Mesenchymal stem cell (in vitro differentiated cells and primary cell): ENCODE measurements at regions not wholly inside any gene's neighbourhood (a gene's known extent, or its start where the extent isn't known, plus 50 kb on each side); places are given as distances from the start of the nearest gene placed in this dataset.
"Not testable (repeated sequence)": the region's sequence is repeated elsewhere in the genome, so short reads cannot be mapped to it uniquely, and the experiment has no call there.

Experiments
- DNase-seq: peaks from one replicate; pipeline ENCODE4 v3.0.0-alpha.2; 2013
- H2AFZ ChIP-seq: one replicate; pipeline ENCODE4 v1.6.1; 2013; ENCODE audit warnings: low read depth, mild to moderate bottlenecking, control low read depth, inconsistent platforms, low read length, moderate library complexity
- H2AK5ac ChIP-seq: 2 replicates; pipeline ENCODE4 v1.6.1; 2013; ENCODE audit warnings: low read length, moderate library complexity, mild to moderate bottlenecking, inconsistent platforms; ENCODE audit not compliant: severe bottlenecking
- H2BK120ac ChIP-seq: one replicate; pipeline ENCODE4 v1.6.1; 2013; ENCODE audit warnings: low read depth, mild to moderate bottlenecking, inconsistent platforms, low read length, moderate library complexity
- H2BK12ac ChIP-seq, 2 experiments: one replicate each; pipeline ENCODE4 v1.6.1; 2013; ENCODE audit warnings: inconsistent platforms in 2 of 2, low read length in 2 of 2, mild to moderate bottlenecking in 2 of 2, moderate library complexity in 2 of 2, control low read depth in 1 of 2
- H2BK15ac ChIP-seq: one replicate; pipeline ENCODE4 v1.6.1; 2013; ENCODE audit warnings: mild to moderate bottlenecking, low read depth, inconsistent platforms; ENCODE audit not compliant: poor library complexity, severe bottlenecking
- H2BK5ac ChIP-seq: 2 replicates; pipeline ENCODE4 v1.6.1; 2013; ENCODE audit warnings: low read depth, mild to moderate bottlenecking, low read length, control low read depth, inconsistent platforms; ENCODE audit not compliant: poor library complexity, severe bottlenecking
- H3K14ac ChIP-seq, 2 experiments: one replicate each; pipeline ENCODE4 v1.6.1; 2013; ENCODE audit warnings: inconsistent platforms in 2 of 2, low read length in 2 of 2, control low read depth in 1 of 2, mild to moderate bottlenecking in 1 of 2, moderate library complexity in 1 of 2
- H3K18ac ChIP-seq, 2 experiments: one replicate each; pipeline ENCODE4 v1.6.1; 2013; ENCODE audit warnings: inconsistent platforms in 2 of 2, low read length in 2 of 2, control low read depth in 1 of 2, low read depth in 1 of 2, mild to moderate bottlenecking in 1 of 2
- H3K23ac ChIP-seq, 2 experiments: one replicate each; pipeline ENCODE4 v1.6.1; 2013; ENCODE audit warnings: inconsistent platforms in 2 of 2, low read length in 2 of 2, mild to moderate bottlenecking in 2 of 2, moderate library complexity in 2 of 2, control low read depth in 1 of 2
- H3K27ac ChIP-seq: 2 replicates; pipeline ENCODE4 v1.5.1; 2013; ENCODE audit warnings: mild to moderate bottlenecking, moderate library complexity, low read length, control low read depth, inconsistent platforms; ENCODE audit not compliant: poor library complexity, severe bottlenecking
- H3K27me3 ChIP-seq, 2 experiments: 2 replicates each; pipeline versions ENCODE4 v1.6.1 to v1.7.0; 2013; ENCODE audit warnings: low read length in 2 of 2, mild to moderate bottlenecking in 2 of 2, moderate library complexity in 2 of 2, control low read depth in 1 of 2, inconsistent platforms in 1 of 2; ENCODE audit not compliant: control insufficient read depth in 1 of 2, insufficient read depth in 1 of 2
- H3K36me3 ChIP-seq, 2 experiments: 2 replicates each; pipeline versions ENCODE4 v1.6.1 to v1.7.0; 2013; ENCODE audit warnings: low read length in 2 of 2, control low read depth in 1 of 2, inconsistent platforms in 1 of 2, low read depth in 1 of 2, mild to moderate bottlenecking in 1 of 2; ENCODE audit not compliant: insufficient read depth in 2 of 2, control insufficient read depth in 1 of 2
- H3K4ac ChIP-seq, 2 experiments: one replicate each; pipeline ENCODE4 v1.6.1; 2013; ENCODE audit warnings: inconsistent platforms in 2 of 2, low read length in 2 of 2, mild to moderate bottlenecking in 2 of 2, moderate library complexity in 2 of 2, control low read depth in 1 of 2, low read depth in 1 of 2
- H3K4me1 ChIP-seq: 2 replicates; pipeline ENCODE4 v1.6.1; 2013; ENCODE audit warnings: low read depth, low read length, control low read depth; ENCODE audit not compliant: control insufficient read depth, insufficient read depth
- H3K4me2 ChIP-seq: 2 replicates; pipeline ENCODE4 v1.6.1; 2013; ENCODE audit warnings: low read length, mild to moderate bottlenecking, inconsistent platforms; ENCODE audit not compliant: poor library complexity, severe bottlenecking
- H3K4me3 ChIP-seq, 2 experiments: 2 replicates each; pipeline versions ENCODE4 v1.5.1 to v1.7.0; 2013; ENCODE audit warnings: low read length in 2 of 2, mild to moderate bottlenecking in 2 of 2, control low read depth in 1 of 2, low read depth in 1 of 2; ENCODE audit not compliant: insufficient read depth in 1 of 2
- H3K79me1 ChIP-seq: replicated peaks from 2 replicates; pipeline ENCODE4 v1.6.1; 2013; ENCODE audit warnings: mild to moderate bottlenecking, control low read depth, low read length, inconsistent platforms; ENCODE audit not compliant: poor library complexity, severe bottlenecking
- H3K9ac ChIP-seq: 2 replicates; pipeline ENCODE4 v1.7.0; 2013; ENCODE audit warnings: mild to moderate bottlenecking, low read length, moderate library complexity
- H3K9me3 ChIP-seq: 2 replicates; pipeline ENCODE4 v1.7.0; 2013; ENCODE audit warnings: mild to moderate bottlenecking, low read length; ENCODE audit not compliant: control insufficient read depth
- H4K8ac ChIP-seq: one replicate; pipeline ENCODE4 v1.6.1; 2013; ENCODE audit warnings: inconsistent platforms, mild to moderate bottlenecking, low read length, moderate library complexity
- H4K91ac ChIP-seq: one replicate; pipeline ENCODE4 v1.6.1; 2013; ENCODE audit warnings: mild to moderate bottlenecking, low read length, inconsistent platforms
- WGBS: methylation state at CpG from one replicate; pipeline ENCODE4 v1.1.7; 2013; ENCODE audit warnings: mixed read lengths; 5-methylcytosine and 5-hydroxymethylcytosine counted together

GRCh38 chr14:105632010-105632409, 105.6 kb downstream of the TMEM121 start:
- 64% methylated on average over 3 of the region's 3 CpGs for WGBS
- Histone ChIP-seq H4K91ac (no peak overlapping the region), H3K27ac (no peak overlapping the region), H2AK5ac (no peak overlapping the region), H3K36me3 (no peaks in the 10 kb centered on the region), H4K8ac (no peak overlapping the region), H3K79me1 (no peaks in the 10 kb centered on the region), H3K18ac (no peak overlapping the region), H3K4me1 (no peaks in the 10 kb centered on the region), H3K23ac (no peak overlapping the region), H3K4me2 (no peak overlapping the region), H3K9me3 (peaks cover 2% of the 10 kb centered on the region), H2BK12ac (no peak overlapping the region), H3K14ac (no peak overlapping the region), H2BK5ac (no peak overlapping the region), H2AFZ (no peak overlapping the region), H3K4ac (no peak overlapping the region), H3K9ac (no peak overlapping the region), H2BK120ac (no peak overlapping the region), H3K27me3 (no peaks in the 10 kb centered on the region), H2BK15ac (no peak overlapping the region), H3K4me3 (no peak overlapping the region)
- DNase-seq, result no peak

GRCh38 chr14:105633596-105633995, 107.2 kb downstream of the TMEM121 start:
- H3K4me3 ChIP-seq, H3K9me3 ChIP-seq, H3K14ac ChIP-seq, H3K9ac ChIP-seq, H3K79me1 ChIP-seq, H2BK120ac ChIP-seq, H4K8ac ChIP-seq, DNase-seq, H3K4me1 ChIP-seq, H4K91ac ChIP-seq, H3K23ac ChIP-seq, H2BK15ac ChIP-seq, H2AFZ ChIP-seq, H3K27ac ChIP-seq, H3K18ac ChIP-seq, H2AK5ac ChIP-seq, H3K4ac ChIP-seq, H2BK12ac ChIP-seq, H3K4me2 ChIP-seq, H3K27me3 ChIP-seq, H2BK5ac ChIP-seq, H3K36me3 ChIP-seq: not testable (repeated sequence)
- 70% methylated on average over 6 of the region's 7 CpGs for WGBS

DNA sequence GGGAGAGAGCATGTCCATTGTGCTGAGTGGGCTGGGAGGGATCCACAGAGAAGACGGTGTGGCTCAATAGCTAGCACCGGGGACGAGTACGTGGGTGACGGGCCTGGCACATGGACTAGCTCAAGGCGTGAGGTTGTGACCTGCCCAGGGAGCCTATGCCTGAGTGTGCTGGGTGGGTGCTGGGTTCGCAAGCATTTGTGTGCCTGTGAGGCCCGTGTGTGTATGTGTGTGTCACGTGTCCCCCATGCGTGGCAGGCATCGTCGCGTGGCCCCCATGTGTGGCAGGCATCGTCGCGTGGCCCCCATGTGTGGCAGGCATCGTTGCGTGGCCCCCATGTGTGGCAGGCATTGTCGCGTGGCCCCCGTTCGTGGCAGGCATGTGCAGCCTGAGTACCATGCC, 109.2 kb downstream of the TMEM121 start:
- no peak overlapping the region for H2AFZ ChIP-seq

DNA sequence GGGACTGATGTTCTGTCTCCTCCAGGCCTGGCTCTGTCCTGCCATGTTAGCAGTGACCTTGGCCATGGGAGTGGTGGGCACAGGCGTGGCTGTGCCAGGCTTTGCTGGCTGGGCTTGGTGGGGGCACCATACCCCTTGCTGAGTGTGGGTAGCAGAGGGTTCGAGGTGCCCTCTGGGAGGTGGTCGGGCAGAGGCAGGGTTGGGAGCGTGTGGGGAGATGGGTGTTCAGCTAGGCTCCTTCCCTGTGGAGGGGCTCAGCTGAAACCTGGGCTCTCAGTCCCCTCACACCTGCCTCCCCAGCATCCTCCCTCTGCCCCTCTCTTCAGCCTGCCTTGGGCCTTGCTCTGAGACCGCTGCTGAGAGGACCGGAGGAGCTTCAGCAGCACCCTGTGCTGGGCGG, 109.6 kb downstream of the TMEM121 start:
- not testable (repeated sequence) for H4K8ac ChIP-seq, H3K23ac ChIP-seq, H3K4me2 ChIP-seq, DNase-seq, H3K79me1 ChIP-seq, H2AFZ ChIP-seq, H3K4me1 ChIP-seq, H3K14ac ChIP-seq, H3K9ac ChIP-seq, H2BK120ac ChIP-seq, H4K91ac ChIP-seq, H2BK12ac ChIP-seq, H3K4ac ChIP-seq, H3K9me3 ChIP-seq, H2BK15ac ChIP-seq, H2BK5ac ChIP-seq, H3K4me3 ChIP-seq, H2AK5ac ChIP-seq, H3K27me3 ChIP-seq, H3K18ac ChIP-seq, H3K36me3 ChIP-seq, H3K27ac ChIP-seq
- WGBS, result no CpG with 5 or more reads among the region's 7 CpGs

More for the DNA sequence above, 109.2 kb downstream of the TMEM121 start:
- Histone ChIP-seq H3K9ac (no peak overlapping the region), H3K27me3 (no peaks in the 10 kb centered on the region), H3K18ac (no peak overlapping the region), H3K4me2 (no peak overlapping the region), H3K9me3 (peaks cover 2% of the 10 kb centered on the region), H2BK12ac (no peak overlapping the region), H2BK120ac (no peak overlapping the region), H3K27ac (no peak overlapping the region), H4K91ac (no peak overlapping the region), H2BK15ac (no peak overlapping the region), H3K14ac (no peak overlapping the region), H3K79me1 (no peaks in the 10 kb centered on the region), H2AK5ac (no peak overlapping the region), H3K4me1 (no peaks in the 10 kb centered on the region), H3K4me3 (no peak overlapping the region), H4K8ac (no peak overlapping the region), H3K4ac (no peak overlapping the region), H2BK5ac (no peak overlapping the region), H3K36me3 (no peaks in the 10 kb centered on the region), H3K23ac (no peak overlapping the region)
- 86% methylated on average over 14 of the region's 22 CpGs for WGBS
- no peak for DNase-seq
